WERI-Rb-1 (cell line): ENCODE measurements at regions not wholly inside any gene's neighbourhood (a gene's known extent, or its start where the extent isn't known, plus 50 kb on each side); places are given as distances from the start of the nearest gene placed in this dataset.

Experiments
- DNase-seq: peaks from one replicate; pipeline ENCODE4 v3.0.0-alpha.2; 2020
- H3K27ac ChIP-seq: fragments of 250-450 bp; sonication (Bioruptor Pico); 2 replicates; pipeline ENCODE4 v1.5.1; 2020; ENCODE audit warnings: mild to moderate bottlenecking, moderate library complexity
- H3K27me3 ChIP-seq: fragments of 250-450 bp; sonication (Bioruptor Pico); 2 replicates; pipeline ENCODE4 v1.5.1; 2021; ENCODE audit warnings: mild to moderate bottlenecking, low read depth, moderate library complexity; ENCODE audit not compliant: insufficient read depth, severe bottlenecking
- H3K36me3 ChIP-seq: fragments of 250-450 bp; sonication (Bioruptor Pico); 2 replicates; pipeline ENCODE4 v1.5.1; 2020; ENCODE audit warnings: mild to moderate bottlenecking, moderate library complexity
- H3K4me3 ChIP-seq: 2 replicates; pipeline ENCODE4 v1.5.1; 2011; ENCODE audit warnings: low read depth, mild to moderate bottlenecking, control low read depth, low read length
- H3K9me3 ChIP-seq: fragments of 250-450 bp; sonication (Bioruptor Pico); 2 replicates; pipeline ENCODE4 v1.5.1; 2021; ENCODE audit warnings: mild to moderate bottlenecking, moderate library complexity; ENCODE audit not compliant: severe bottlenecking
- TF ChIP-seq, protein P1 (sequence below): IDR thresholded peaks from 2 replicates; pipeline ENCODE4 v1.5.1; 2011; ENCODE audit warnings: low read depth, mild to moderate bottlenecking, control low read depth, inconsistent platforms, low read length

GRCh38 chr15:92288755-92289154 is 104.9 kb upstream of the ST8SIA2 start:
- Histone ChIP-seq H3K27ac (no peak overlapping the region), H3K9me3 (no peaks in the 10 kb centered on the region), H3K36me3 (no peaks in the 10 kb centered on the region), H3K4me3 (no peak overlapping the region), H3K27me3 (no peaks in the 10 kb centered on the region)
- DNase-seq, result no peak
- TF ChIP-seq, protein P1, sequence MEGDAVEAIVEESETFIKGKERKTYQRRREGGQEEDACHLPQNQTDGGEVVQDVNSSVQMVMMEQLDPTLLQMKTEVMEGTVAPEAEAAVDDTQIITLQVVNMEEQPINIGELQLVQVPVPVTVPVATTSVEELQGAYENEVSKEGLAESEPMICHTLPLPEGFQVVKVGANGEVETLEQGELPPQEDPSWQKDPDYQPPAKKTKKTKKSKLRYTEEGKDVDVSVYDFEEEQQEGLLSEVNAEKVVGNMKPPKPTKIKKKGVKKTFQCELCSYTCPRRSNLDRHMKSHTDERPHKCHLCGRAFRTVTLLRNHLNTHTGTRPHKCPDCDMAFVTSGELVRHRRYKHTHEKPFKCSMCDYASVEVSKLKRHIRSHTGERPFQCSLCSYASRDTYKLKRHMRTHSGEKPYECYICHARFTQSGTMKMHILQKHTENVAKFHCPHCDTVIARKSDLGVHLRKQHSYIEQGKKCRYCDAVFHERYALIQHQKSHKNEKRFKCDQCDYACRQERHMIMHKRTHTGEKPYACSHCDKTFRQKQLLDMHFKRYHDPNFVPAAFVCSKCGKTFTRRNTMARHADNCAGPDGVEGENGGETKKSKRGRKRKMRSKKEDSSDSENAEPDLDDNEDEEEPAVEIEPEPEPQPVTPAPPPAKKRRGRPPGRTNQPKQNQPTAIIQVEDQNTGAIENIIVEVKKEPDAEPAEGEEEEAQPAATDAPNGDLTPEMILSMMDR, result no peak

DNA sequence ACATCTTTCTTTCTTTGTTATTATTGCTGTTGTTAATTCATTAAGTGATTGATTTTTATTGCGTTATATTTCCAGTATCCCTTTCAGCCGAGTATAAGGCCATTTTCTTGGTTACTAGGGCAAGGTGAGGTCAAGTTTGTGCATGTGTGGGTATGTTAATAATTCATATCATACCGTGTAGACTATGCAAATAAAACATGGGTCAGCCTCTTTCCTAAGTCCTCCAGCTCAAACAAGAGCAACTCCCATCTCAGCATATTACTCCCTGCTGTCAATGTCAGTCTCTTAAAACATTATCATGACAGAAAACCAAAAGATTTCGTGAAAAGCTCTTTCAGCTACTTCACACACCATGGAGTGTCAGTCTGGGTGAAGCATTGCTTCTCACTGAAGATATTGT is 103.9 kb upstream of the ST8SIA2 start:
- H3K27me3 ChIP-seq, result no peaks in the 10 kb centered on the region
- DNase-seq, result no peak
- TF ChIP-seq, protein P1, result no peak
- H3K4me3 ChIP-seq, result no peak overlapping the region
- H3K9me3 ChIP-seq, result no peaks in the 10 kb centered on the region
- no peak overlapping the region for H3K27ac ChIP-seq
- H3K36me3 ChIP-seq, result no peaks in the 10 kb centered on the region

- Histone ChIP-seq H3K9me3 (no peaks in the 10 kb centered on the region), H3K4me3 (no peak overlapping the region), H3K27me3 (no peaks in the 10 kb centered on the region), H3K27ac (no peak overlapping the region), H3K36me3 (no peaks in the 10 kb centered on the region)
- DNase-seq, result no peak
- TF ChIP-seq, protein P1, result no peak
These were observed 103.2 kb upstream of the ST8SIA2 start for GRCh38 chr15:92290359-92290992.

- DNase-seq, result no peak
- no peaks in the 10 kb centered on the region for H3K9me3 ChIP-seq
- no peak overlapping the region for H3K27ac ChIP-seq
- H3K4me3 ChIP-seq, result no peak overlapping the region
- no peaks in the 10 kb centered on the region for H3K27me3 ChIP-seq
- no peaks in the 10 kb centered on the region for H3K36me3 ChIP-seq
- TF ChIP-seq, protein P1, result no peak
These were observed 101.8 kb upstream of the ST8SIA2 start for GRCh38 chr15:92291900-92292299.

- peak; percentile 30 for DNase-seq
- Histone ChIP-seq H3K36me3 (no peaks in the 10 kb centered on the region), H3K27me3 (no peaks in the 10 kb centered on the region), H3K27ac (no peak overlapping the region), H3K9me3 (no peaks in the 10 kb centered on the region), H3K4me3 (no peak overlapping the region)
- TF ChIP-seq, protein P1, result no peak
These were observed 98.9 kb upstream of the ST8SIA2 start for GRCh38 chr15:92294759-92295158.

GRCh38 chr15:92304223-92304975 is 89.3 kb upstream of the ST8SIA2 start:
- no peak for DNase-seq
- H3K4me3 ChIP-seq, result no peak overlapping the region
- H3K27ac ChIP-seq, result no peak overlapping the region
- no peaks in the 10 kb centered on the region for H3K36me3 ChIP-seq
- peaks cover 5% of the 10 kb centered on the region for H3K9me3 ChIP-seq
- TF ChIP-seq, protein P1, result no peak
- no peaks in the 10 kb centered on the region for H3K27me3 ChIP-seq
